HuH-7.5 (cell line): ENCODE measurements at regions not wholly inside any gene's neighbourhood (a gene's known extent, or its start where the extent isn't known, plus 50 kb on each side); places are given as distances from the start of the nearest gene placed in this dataset.
"Not testable (repeated sequence)": the region's sequence is repeated elsewhere in the genome, so short reads cannot be mapped to it uniquely, and the experiment has no call there.

Experiments used
- DNase-seq: peaks from one replicate; pipeline ENCODE4 v3.0.0; 2011; ENCODE audit warnings: low spot score

DNA sequence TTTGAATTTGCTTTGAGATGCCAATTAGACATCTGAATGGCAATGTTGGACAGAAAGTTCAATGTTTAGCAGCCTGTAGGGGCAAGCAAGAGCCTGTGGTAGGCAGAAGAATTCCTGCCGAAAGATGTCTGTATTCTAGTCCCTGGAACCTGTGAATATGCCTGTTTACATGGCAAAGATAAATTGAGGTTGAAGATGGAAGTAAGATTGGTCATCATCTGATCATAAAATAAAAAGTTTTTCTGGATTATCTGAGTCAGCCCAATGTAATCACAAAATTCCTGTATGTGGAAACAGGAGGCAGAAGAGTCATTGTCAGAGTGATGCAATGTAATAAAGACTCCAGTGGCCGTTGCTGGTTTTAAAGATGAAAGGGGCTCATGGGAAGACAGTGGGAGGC is 430.5 kb downstream of the MDFIC start:
- DNase-seq: no peak

DNA sequence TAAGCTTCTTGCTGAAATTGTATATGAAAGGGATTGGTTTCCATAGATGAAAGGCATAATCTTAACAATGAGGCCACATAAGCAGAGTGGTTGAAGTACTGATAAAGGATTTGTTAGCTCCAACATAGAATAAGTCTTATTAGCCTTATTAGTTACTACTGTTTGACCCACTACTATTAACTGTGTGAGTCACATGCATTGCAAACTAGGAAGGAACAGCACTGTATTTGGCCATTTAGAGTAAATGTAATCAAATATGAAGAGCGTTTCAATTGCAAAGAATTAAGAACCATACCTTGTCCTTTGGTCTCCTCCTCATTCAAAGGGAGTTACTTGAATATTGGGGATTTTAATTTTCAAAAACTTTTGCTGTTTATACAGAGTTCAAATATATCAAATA is 428.9 kb downstream of the MDFIC start:
- DNase-seq: no peak

DNA sequence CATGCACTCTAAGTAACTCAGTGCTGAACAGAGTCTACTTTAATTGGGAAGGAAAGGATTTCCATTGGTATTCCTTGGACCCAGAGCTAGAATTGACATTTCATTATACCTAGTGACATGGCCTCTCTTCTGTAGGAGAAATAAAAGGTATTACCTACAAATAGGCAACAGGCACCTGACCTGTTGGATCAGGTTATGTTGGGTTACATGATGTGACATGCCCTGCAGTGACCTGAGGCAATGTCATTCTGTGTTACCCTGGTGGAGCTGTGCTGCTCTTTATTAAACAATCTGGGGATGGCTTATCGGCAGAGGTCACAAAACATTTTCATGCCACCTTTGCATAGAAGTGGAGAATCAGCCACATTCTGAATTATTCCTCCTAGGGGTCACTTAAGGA is 427.7 kb downstream of the MDFIC start:
- DNase-seq: no peak

DNA sequence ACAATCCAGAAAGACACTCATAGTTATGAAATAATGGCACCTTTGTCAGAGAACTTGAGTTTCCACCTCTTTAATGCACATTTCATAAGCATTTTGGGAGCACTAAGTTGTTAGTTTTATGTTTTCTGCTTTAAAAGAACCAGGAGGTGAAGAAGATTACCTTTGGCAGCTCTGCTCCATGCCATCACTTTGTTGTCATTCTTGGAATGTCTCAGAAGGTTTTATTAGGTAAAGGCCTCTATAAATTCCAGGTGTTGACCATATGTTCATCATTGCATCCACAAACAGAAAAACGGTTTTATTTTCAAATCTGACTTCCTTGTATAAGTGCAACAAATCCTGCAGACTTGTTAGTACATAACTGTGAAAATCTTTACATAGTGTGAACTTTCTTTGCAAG is 424.8 kb downstream of the MDFIC start:
- DNase-seq: no peak

DNA sequence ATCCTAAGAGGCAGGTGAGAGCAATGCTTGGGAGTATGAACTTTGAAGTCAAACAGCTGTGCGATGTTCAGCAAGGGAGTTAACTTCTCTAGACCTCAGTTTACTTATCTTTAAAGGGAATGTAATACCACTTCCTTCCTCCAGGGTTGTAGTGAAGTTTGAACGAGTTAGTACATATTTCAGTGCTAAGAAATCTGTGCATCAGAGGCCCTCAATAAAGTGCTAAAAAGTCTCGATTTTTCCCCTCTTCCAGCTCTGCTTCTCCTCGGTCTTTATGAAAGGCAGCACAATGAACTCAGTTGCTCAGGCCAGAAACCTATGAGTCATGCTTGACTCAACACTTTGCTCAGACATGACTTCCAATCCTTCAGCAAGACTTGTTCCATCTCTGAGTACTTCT is 418.9 kb downstream of the MDFIC start:
- DNase-seq: no peak

DNA sequence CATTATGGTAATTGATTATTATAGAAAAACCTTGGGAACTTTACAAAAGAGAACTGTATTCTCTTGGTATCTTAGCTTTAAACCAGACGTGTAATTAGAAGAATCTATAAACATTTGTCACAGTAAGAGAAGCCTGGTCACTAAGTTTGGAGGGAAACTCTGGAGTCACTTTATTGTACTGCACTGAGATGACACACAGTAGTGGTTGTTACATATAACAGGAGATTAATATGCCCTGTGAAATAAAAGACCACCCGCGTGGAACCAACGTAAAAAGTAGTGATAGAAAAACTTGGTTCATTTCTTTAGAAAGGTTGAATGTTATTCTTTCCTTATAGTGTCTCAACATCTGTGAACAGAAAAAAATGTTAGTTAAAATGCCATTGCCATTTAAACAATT is 416.1 kb downstream of the MDFIC start:
- no peak for DNase-seq

DNA sequence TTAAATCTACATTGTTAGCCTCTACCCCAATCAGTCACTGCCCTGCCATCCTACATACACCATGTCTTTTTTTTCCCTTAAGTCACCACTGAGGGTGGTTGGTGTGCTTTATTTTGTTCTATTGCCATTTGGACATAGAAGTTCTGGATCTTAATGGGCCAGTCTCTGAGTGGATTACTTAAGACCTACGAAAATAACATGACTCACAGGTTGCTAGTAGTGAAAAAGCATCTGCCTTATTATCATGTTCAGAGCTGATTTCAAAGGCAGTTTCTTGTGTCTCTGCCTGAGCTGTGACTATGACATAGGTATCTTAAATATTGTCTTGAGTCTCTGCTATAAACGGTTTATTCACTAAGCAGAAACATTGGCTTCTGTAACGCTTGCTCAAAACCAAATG is 410.8 kb downstream of the MDFIC start:
- no peak for DNase-seq

DNA sequence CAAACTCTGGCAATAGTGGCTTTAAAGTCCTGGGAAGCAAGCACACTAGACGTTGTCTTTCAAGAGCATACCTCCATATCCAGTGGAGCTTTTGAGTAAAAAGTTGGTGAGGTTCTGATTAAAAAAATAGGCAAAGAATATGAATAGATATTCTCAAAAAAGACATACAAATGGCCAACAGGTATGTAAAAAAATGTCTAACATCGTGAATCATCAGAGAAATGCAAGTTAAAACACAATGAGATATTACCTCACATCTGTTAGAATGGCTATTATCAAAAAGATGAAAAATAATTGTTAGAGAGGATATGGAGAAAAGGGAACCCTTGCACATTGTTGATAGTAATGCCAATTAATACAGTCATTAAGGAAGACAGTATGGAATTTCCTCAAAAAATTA is 407.1 kb downstream of the MDFIC start:
- no peak for DNase-seq

DNA sequence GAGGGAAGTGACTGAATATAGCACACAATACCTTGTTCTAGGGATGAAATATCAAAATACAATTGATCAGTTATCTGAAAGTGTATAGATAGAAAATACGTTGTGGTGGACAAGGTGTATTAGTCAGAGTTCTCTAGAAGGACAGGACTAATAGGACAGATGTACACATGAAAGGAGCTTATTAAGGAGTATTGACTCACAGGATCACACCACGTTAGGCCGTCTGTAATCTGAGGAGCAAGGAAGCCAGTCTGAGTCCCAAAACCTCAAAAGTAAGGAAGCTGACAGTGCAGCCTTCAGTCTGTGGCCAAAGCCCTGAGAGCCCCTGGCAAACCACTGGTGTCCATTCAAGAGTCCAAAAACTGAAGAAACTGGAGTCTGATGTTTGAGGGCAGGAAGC is 406.1 kb downstream of the MDFIC start:
- DNase-seq: no peak

DNA sequence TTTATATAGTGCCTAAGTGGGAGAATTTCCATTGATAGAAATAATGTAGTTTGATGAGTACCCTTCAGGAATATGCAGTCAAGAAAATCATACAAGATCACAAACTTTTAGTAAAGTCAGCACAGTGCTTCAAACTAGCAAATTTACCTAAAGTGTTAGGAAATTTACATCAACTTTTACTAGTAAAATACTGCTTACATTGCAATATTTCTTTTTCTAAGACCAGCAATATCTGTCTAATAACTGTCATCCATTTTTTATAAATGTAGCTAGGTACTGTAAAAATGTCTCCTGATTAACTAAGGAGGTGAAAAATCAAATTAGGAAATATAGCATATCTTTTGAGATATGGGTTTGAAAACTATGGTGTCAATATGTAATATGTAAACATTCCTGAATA is 405.4 kb downstream of the MDFIC start:
- DNase-seq: no peak

DNA sequence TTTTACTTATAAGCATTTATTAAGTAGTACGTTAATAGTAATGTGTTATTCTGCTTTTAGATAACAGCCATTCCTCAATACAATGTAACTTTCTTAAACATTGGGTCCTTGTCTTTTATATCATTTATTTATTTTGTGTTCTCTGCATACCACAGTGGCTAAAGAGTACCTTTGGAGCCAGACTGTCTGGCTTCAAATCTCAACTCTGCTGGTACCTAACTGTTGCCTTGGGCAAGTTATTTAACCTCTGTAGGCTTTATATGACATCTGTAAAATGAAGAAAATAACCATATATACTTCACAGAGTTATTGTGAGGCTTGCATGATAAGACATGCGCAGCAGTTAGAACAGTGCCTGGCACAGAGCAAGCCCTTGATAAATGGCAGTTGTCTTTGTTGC is 397.6 kb downstream of the MDFIC start:
- no peak for DNase-seq

DNA sequence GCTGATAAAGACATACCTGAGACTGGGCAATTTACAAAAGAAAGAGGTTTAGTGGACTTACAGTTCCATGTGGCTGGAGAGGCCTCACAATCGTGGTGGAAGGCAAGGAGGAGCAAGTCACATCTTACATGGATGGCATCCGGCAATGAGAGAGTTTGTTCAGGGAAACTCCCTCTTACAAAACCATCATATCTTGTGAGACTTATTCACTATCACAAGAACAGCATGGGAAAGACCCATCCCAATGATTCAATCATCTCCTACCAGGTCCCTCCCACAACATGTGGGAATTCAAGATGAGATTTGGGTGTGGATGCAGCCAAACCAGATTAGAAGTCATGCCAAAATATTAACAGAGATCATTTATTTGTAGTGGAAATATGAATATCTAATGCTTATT is 388.4 kb downstream of the MDFIC start:
- not testable (repeated sequence) for DNase-seq

DNA sequence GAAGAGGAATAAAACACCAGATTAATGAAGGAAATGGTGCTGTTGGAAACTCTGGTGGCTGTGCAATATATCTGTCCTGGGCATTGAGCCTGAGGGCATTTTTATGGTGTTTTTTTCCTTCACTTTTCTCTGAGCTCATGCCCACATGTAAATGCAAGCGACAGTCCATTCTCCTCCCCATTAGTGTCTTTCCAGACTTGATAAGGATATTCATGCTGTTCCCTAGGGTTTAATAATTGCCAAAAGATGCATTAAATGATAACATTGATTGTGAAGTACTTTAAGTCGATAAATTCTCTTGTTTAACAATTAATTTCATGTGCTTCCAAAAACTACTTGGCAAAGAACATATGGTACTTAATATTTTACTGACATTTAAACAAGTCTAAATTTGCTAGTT is 384.7 kb downstream of the MDFIC start:
- DNase-seq: no peak

DNA sequence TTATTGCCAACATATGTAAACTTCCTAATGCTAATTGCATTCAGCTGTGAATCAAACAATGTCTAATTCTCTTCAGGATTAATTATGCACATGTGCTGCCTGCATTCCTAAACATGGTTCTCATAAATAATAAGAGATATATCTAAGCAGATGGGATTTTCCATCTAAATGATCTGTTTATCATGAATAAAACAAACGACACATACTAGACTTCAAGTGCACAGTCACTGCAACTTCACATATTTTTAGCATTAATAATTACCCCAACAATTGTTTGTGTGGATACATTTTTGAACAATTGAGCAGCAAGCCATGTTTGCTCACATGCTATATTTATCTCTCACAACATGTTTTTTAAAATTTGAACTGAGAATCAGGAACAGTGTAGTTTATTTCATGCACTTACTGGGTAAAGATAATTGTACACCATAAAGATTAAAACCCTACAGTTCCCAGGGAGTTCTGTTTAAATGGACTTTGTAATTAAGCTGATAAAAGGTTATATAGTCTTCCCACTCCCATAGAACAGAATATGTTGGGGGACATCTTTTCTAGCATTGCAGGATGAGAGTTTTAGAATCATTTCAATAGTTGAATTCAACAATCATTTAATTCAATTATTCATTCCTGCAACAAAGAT is 378.5 kb downstream of the MDFIC start:
- DNase-seq: no peak

DNA sequence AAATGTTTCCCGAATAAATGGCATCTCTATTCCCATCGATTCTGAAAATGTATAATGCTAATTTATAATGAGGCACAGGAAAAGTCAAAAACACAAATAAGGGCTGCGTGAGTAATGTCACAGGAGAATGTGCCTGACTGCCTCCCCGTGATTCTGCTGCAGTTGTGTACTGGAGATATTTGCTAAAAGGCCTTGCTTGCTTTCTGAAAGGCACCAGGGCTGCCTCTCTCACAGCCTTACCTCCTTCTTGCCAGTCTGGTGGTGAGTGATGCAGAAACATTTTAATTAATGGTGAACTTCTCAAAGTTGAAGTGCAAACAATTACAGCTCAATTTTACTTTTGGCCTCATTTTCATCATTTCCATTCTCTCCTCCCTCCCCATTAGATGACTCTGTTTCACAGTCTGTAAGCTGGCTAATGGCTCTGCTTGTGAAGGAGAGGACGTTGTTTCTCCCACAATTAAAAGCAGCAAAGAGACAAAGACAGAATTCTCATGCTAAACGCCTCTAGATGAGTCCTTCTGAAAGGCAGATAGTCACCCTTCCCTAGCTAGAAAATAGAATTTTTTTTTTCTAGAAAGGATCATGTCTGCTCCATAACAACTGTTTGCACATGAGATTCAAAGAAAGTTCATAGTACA is 377.6 kb downstream of the MDFIC start:
- DNase-seq: no peak

DNA sequence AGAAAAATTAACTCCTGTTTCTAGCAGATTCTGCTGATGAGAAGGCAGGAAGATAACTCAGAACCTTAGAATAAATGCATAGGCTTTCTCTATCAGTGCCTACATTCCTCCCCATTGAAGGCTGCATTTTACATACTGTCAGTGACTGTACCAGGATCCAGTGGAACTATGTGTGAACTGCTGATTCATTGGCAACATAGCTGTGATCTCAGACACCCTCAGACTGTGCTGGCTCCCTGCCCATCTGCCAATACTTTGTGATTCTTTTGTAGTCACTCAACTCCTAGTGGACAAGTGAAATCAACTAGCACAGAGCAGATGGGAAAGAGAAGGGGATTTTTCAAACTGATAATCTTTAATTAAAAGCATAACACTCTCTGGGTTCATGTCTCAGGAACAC is 375.8 kb downstream of the MDFIC start:
- DNase-seq: no peak

DNA sequence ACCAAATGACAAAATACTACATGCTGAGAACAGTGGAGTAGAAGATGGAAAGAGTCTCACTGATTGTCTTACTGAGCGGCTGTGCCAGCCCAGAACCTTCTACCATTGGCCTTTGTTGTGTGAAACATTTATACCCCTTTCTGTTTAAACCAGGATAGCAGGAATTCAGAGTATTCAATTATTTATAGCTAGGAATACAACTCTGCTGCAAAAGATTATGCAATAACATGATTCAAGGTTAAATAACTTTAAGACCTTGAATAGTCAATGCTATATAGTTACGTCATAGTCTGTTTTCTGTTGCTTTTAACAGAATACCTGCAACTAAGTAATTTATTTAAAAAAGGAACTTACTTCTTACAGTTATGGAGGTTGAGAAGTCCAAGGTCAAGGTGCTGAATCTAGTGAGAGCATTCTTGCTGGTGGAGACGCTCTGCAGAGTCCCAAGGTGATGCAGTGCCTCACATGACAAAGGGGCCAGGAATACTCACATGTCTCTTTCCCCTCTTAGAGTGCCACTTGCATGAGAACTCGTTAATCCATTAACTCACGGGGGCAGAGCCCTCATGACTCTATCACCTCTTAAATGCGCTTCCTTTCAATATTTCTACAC is 371.8 kb downstream of the MDFIC start:
- no peak for DNase-seq

DNA sequence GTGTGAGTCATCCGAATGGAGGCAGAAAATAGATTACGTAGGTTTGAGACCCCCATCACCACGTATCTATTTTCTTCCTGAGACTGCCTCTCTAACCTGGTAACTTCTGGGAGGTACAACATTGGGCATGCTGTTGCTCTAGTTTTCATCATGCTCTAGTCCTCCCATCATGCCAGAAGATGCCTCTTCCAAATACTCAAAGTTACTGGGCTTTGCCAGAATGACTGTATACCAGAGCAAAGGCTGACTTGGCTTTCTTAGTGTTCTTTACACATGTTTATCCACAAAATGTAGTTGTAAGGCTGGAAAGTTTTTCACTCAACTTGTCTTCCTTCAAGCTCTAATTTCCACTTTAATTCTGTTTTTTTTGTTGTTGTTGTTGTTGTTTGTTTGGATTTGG is 370.5 kb downstream of the MDFIC start:
- DNase-seq: no peak

DNA sequence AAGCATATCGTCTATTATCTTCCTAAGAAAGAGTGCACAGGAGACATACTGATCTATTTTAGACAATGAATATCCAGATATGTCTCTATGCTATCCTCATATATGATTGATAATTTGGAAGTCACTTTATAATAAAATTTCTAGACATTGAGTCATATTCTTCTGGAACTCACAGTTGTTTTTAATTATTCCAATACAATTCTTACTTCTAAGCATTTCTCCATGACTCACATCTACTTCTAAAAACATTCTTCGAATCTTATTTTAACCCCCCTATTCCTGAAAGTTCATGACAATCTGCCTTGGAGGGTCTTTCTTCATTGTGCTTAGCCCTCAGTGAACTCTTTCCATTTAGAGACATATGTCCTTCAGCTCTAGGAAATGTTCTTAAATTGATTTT is 368.1 kb downstream of the MDFIC start:
- no peak for DNase-seq

DNA sequence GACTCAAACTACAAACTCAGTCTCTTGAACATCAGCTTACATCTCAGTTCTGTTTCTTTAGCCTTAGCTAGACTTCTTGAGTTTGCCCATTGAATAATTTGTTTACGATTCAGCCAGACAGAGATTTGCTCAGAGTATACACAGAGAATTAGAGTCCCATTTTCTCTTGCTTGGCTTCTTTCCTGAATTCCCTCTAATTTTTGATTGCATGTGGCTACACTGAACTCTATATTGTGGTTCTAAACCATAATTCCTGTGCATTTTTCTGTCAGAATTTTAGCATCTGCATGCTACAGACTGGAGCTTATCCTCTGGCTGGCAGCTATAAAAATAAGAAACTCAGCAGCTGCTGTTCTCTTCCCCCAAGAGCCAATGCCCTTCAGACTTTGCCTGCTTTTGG is 354.9 kb downstream of the MDFIC start:
- DNase-seq: no peak

DNA sequence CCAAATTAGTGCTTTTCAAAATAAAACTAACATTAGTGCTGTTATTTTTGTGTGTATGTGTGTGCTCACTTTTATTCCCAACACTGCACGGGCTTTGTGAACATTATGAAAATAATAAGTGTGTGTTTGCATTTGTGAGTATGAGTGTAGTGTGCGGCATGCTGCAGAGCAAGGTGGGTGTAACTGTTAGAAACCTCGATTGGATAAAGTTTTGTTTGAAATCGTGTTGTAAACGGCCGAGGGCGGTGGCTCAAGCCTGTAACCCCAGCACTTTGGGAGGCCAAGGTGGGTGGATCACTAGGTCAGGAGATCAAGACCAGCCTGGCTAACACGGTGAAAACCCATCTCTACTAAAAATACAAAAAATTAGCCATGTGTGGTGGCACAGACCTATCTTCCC is 352.0 kb downstream of the MDFIC start:
- not testable (repeated sequence) for DNase-seq

DNA sequence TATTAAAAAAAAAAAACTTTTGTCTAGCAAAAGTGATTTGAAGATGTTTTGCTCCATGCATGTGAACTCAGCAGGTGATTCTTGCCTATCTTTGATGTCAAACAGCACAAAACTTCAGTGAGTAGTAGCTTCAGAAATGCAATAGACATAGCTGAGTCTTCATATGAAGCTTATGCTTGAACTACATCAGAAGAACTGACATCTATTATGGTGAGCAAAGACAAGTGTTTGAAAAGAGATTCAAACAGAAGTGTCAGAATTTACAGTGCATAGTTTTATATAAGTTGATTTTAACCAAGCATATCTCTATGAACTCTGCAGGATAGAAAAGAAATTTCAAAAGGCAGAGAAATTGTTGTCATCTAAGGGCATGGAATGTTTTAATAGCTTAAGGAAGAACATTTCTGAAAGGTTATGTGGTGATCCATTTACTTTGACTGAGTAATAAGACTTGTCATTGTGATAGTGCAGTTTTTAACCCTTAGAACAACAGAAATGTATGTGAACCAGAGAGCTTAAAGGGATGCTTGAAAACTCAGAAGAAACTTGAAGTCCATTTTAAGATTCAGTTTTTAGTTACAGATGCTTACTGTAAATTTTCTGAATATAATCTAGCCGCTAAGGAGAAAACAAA is 351.4 kb downstream of the MDFIC start:
- no peak for DNase-seq
